ENCODE measurements at regions not wholly inside any gene's neighbourhood (a gene's known extent, or its start where the extent isn't known, plus 50 kb on each side); places are given as distances from the start of the nearest gene placed in this dataset.
"Not testable (repeated sequence)": the region's sequence is repeated elsewhere in the genome, so short reads cannot be mapped to it uniquely, and the experiment has no call there.

- no peak for DNase-seq (ENCODE audit: insufficient read length, low spot score)
- no peak for FAIRE-seq
These were observed 50.7 kb upstream of the USP7 start for GRCh38 chr16:9014389-9014788.

GRCh38 chr16:9015489-9015888, 51.8 kb upstream of the USP7 start:
- no peak for DNase-seq (ENCODE audit: insufficient read length, low spot score)
- no peak for FAIRE-seq

GRCh38 chr16:9016005-9016404, 52.3 kb upstream of the USP7 start:
- DNase-seq (ENCODE audit: insufficient read length, low spot score); FAIRE-seq: not testable (repeated sequence)

- DNase-seq (ENCODE audit: insufficient read length, low spot score) (no peak), FAIRE-seq (no peak)
These were observed 53.1 kb upstream of the USP7 start for GRCh38 chr16:9016824-9017223.

- no peak for FAIRE-seq
These were observed 63.5 kb upstream of the USP7 start for GRCh38 chr16:9027070-9027799.

GRCh38 chr16:9028491-9028890, 63.0 kb upstream of the HAPSTR1 start:
- not testable (repeated sequence) for DNase-seq (ENCODE audit: insufficient read length, low spot score); FAIRE-seq

More at GRCh38 chr16:9027070-9027799, 63.5 kb upstream of the USP7 start:
- DNase-seq (ENCODE audit: insufficient read length, low spot score): no peak

GRCh38 chr16:9031107-9031506, 60.3 kb upstream of the HAPSTR1 start:
- no peak for FAIRE-seq
- DNase-seq (ENCODE audit: insufficient read length, low spot score): no peak

GRCh38 chr16:9033125-9033830, 58.2 kb upstream of the HAPSTR1 start:
- no peak for DNase-seq (ENCODE audit: insufficient read length, low spot score)
- no peak for FAIRE-seq

- no peak for FAIRE-seq
- DNase-seq (ENCODE audit: insufficient read length, low spot score): no peak
These were observed 57.4 kb upstream of the HAPSTR1 start for GRCh38 chr16:9034056-9034455.

GRCh38 chr16:9035996-9036395, 55.4 kb upstream of the HAPSTR1 start:
- FAIRE-seq: no peak
- no peak for DNase-seq (ENCODE audit: insufficient read length, low spot score)

GRCh38 chr16:9039210-9039609, 52.2 kb upstream of the HAPSTR1 start:
- FAIRE-seq (peak; percentile 45), DNase-seq (ENCODE audit: insufficient read length, low spot score) (no peak)

- DNase-seq (ENCODE audit: insufficient read length, low spot score) (no peak), FAIRE-seq (no peak)
These were observed 50.5 kb upstream of the HAPSTR1 start for GRCh38 chr16:9040800-9041412.

Data from GM19239 (cell line).